Frontal cortex (tissue), 3 donors: ENCODE measurements at regions not wholly inside any gene's neighbourhood (a gene's known extent, or its start where the extent isn't known, plus 50 kb on each side); places are given as distances from the start of the nearest gene placed in this dataset.

ENCODE experiments used
- DNase-seq, 2 donors: peaks; one replicate each; pipeline ENCODE4 v3.0.0; 2012; ENCODE audit warnings: low spot score in 2 of 2
- FAIRE-seq: peaks from 2 replicates; lab custom pipeline; 2012; peaks lifted over from hg19 to GRCh38; lab: Jason Lieb, UNC
- donor health status: control.
- donor health status: control.
- donor health status: control.

- no peak for DNase-seq
- FAIRE-seq, result no peak
These were observed 106.7 kb upstream of the NHSL1 start for GRCh38 chr6:138605958-138606357.

- DNase-seq (no peak), FAIRE-seq (no peak)
These were observed 108.5 kb upstream of the NHSL1 start for GRCh38 chr6:138607478-138608433.

DNA sequence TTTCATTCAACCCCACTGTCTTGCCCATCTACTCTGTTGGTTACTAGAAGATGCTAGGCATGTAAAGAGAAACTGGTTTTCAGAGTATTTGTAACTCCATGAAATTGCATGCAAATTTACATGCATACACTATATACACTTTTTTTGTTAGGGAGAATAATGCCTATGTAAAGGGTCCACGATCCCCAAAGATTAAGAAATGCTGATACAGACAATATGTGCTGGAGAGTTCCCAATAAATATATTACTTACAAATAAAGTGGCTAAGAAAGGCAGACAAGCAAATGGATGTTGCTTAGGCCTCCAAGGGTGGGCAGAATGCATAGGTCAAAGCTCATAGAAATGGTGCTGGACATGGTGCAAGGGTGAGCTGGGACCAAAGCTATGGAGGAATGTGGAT, 109.6 kb upstream of the NHSL1 start:
- FAIRE-seq, result no peak
- DNase-seq, result no peak

- DNase-seq (no peak), FAIRE-seq (no peak)
These were observed 110.6 kb upstream of the NHSL1 start for GRCh38 chr6:138609801-138610430.

- DNase-seq (no peak), FAIRE-seq (no peak)
These were observed 111.5 kb upstream of the NHSL1 start for GRCh38 chr6:138610816-138611215.

DNA sequence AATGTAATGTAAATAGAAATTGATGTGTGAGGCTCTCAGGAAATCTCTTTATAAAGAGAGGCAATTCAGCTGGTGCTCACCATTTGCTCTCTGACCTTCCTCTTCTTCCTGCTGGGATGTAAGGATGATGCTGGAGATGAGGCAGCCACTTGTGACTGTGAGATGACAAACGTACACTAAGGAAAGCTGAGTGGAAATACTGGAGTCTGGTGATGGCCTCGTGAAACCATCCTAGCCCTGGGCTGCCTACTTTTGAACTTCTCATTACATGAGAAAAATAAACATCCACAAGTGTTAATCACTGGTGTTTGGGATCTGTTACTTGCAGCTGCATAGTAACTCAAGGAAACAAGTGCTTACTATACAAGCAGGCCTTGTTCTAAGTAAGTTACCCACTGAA, 114.9 kb upstream of the NHSL1 start:
- FAIRE-seq, result no peak
- DNase-seq, result no peak

DNA sequence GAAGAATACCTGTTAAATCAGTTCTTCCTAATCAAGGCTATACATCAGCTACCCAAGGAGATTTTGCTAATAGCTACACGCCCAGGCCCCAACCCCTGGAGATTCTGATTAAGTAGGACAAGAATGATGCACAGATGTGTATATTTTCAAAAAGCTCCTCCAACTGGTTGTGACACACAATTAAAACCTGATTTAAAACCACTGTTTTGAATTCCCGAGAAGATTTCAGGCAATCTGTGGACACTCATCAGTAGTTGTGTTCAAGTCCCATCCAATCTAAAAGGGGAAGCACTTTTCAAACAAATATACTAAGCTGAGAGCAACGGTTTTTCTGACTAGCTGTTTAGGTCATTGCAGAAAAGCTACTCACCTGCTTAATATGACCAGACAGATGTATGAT, 118.9 kb upstream of the NHSL1 start:
- DNase-seq, result no peak
- FAIRE-seq, result no peak

GRCh38 chr6:138620630-138621029, 121.3 kb upstream of the NHSL1 start:
- DNase-seq, result no peak
- no peak for FAIRE-seq

- FAIRE-seq, result no peak
- DNase-seq, result no peak
These were observed 123.7 kb upstream of the NHSL1 start for GRCh38 chr6:138622967-138623366.

DNA sequence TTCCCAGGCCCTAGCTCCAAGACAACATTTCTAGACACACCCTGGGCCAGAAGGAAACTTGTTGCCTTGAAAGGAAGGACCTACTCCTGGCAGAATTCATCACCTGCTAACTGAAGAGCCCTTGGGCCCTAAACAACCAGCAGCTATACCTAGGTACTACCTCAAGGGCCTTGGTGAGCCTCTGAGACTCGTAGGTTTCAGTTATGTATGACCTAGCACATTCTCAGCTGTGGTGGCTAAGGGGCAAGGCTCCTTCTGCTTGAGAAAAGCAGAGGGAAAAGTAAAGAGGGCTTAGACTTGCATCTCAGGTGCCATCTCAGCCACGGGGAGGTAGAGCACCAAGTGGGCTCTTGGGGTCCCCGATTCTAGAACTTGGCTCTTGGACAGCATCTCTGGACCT, 132.3 kb upstream of the NHSL1 start:
- no peak for FAIRE-seq
- DNase-seq, result no peak

DNA sequence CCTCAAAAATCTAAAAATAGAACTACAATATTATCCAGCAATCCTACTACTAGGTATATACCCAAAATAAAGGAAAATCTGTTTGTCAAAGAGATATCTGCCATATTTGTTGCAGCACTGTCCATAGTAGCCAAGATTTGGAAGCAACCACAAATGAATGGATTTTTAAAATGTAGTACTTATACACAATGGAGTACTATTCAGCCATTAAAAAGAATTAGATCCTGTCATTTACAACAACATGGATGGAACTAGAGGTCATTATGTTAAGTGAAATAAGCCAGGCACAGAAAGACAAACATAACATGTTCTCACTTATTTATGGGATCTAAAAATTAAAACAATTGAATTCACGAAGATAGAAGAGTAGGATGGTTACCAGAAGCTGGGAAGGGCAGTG, 135.7 kb upstream of the CCDC28A start:
- FAIRE-seq, result no peak

GRCh38 chr6:138638604-138639003, 135.0 kb upstream of the CCDC28A start:
- DNase-seq, result no peak
- no peak for FAIRE-seq

More for the DNA sequence above, 135.7 kb upstream of the CCDC28A start:
- DNase-seq, result no peak

DNA sequence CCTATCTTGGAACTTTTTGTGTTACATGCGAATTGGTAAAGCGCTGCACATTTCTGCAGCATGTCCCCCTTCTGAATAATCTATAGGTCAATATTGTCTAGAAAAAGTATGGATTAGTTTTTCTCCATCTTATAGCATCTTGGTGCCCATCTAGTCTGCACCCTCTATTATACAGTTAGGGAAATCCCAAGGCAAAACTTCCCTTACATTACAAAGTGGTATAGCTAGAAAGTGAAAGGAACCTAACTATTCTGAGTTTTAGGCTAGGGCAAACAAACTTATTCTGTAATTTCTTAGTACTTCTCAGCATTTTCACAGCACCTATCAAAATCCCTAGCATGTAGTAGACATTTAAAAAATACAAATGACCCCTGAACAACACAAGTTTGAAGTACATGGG, 133.5 kb upstream of the CCDC28A start:
- DNase-seq (no peak), FAIRE-seq (no peak)

- DNase-seq, result no peak
- no peak for FAIRE-seq
These were observed 130.4 kb upstream of the CCDC28A start for GRCh38 chr6:138643210-138643609.

DNA sequence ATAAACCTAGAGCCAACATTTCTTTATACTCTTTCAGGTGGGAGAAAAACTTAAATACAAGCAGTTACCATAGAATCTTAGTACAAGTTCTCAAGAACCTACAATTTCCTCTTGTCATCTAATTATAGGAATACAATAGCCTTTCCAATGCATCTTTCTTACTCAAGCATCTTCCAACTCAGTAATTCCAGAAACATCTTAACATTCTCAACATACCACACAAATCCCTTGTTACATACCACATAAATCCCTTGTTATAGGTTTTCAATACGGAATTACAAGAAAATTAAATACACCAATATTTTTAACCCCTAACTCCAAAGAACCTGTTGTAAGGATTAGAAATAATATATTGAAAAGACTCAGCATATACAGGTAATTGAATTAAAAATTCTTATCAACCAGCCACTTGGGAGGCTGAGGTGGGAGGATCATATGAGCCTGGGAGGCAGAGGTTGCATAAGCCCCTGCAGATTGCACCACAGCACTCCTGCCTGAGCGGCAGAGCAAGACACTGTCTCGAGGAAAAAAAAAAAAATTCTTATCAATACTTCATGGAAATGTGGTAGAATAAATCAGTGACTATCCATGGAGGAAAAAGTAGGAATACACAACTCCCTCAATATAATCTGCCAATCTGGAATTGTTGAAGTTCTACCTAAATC, 127.5 kb upstream of the CCDC28A start:
- DNase-seq (no peak), FAIRE-seq (no peak)

- DNase-seq (no peak), FAIRE-seq (no peak)
These were observed 126.6 kb upstream of the CCDC28A start for GRCh38 chr6:138647006-138647405.

DNA sequence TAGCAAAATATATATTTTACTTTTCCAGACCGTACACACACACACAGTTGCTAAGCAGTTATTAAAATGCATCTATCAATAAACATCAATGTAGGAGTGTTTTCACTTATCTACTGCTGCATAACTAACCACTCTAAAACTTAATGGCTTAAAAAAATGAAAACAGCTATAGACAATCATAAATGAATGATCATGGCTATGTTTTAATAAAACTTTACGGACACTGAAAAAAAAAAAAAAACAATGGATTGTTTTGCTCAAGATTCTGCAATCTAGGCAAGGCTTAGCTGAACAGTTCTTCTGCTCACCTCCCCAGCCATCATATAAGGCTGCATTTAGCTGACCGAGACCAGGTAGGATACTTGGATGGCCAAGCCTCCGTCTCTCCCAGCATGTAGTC, 125.4 kb upstream of the CCDC28A start:
- DNase-seq (no peak), FAIRE-seq (no peak)

GRCh38 chr6:138651491-138651890, 122.1 kb upstream of the CCDC28A start:
- FAIRE-seq (no peak), DNase-seq (no peak)

- no peak for DNase-seq
- no peak for FAIRE-seq
These were observed 120.7 kb upstream of the CCDC28A start for GRCh38 chr6:138652824-138653223.

- DNase-seq (no peak), FAIRE-seq (no peak)
These were observed 120.1 kb upstream of the CCDC28A start for GRCh38 chr6:138653435-138653834.
